ENCODE measurements at regions not wholly inside any gene's neighbourhood (a gene's known extent, or its start where the extent isn't known, plus 50 kb on each side); places are given as distances from the start of the nearest gene placed in this dataset.

GRCh38 chr7:20929199-20929598, 142.5 kb upstream of the SP8 start:
- TF ChIP-seq CTCF (IDR thresholded peaks at IDR 0.05) (no peak), POLR2A (IDR thresholded peaks at IDR 0.05) (no peak)

Measured in lower leg skin (tissue), 3 donors.